NOMO-1 treated with dmso at 0.1 percent for 144 hours (cell line): ENCODE measurements at regions not wholly inside any gene's neighbourhood (a gene's known extent, or its start where the extent isn't known, plus 50 kb on each side); places are given as distances from the start of the nearest gene placed in this dataset.

Experiments
- DNase-seq: peaks from one replicate; lab custom pipeline; 2025; ENCODE audit not compliant: unreplicated experiment; lab: John Stamatoyannopoulos, UW

DNA sequence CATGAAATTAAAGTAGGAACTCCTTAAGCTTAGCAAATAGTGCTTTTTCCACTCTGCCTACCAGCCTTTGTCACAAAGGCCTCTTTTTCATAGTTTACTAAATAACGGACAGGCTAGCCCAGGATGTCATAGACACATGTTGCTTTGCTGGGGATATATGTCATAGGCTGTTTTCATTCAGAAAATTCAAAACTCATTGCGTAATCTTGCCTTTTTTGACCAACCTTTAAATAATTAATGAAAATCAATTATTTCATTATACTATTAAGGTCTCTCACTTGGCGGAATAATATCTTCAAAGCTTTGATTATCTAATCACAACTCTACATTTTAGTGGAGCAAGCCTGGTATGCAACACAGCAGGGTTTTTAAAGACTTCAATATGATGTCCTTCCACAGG lies 1245.7 kb upstream of the LRRTM1 start:
- no peak for DNase-seq

DNA sequence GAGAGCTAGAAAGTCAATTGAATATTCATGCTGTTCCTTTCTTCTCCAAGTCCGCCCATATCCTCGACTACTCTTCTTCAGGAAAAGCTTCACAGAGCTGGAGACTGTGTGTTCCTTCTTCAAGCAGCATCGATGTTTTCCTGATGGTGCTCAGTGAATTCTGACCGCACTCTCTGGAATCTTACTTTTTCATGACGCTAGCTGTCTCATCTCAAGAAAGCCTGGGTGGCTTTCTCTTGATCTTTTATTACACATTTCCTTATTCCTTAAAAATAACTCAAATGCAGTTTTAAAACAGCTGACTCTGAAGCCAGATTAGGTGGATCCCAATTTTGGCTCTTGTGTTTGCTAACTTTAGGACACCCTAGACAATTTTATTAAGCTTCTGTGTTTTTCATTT lies 1245.1 kb upstream of the LRRTM1 start:
- DNase-seq: no peak

- no peak for DNase-seq
Observed at GRCh38 chr2:81545626-81546025, 1241.1 kb upstream of the LRRTM1 start.

DNA sequence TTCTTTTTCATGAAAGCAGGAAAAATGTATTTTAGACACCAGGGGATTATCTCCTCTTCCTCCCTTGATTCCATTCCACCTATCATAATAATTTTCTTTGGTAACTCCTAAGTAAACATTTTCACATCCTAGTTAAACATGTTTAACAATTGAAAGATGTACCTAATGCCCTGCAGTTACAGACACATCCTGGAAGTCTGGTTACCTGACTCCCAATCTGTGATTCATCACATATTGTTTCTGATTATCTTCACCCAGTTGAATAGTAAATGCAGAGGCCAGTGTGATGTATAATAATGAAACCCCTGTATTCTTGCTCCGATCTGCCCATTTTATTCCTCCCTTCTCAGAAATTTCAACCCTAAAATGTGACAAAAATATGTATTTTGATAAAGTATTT lies 1237.6 kb upstream of the LRRTM1 start:
- no peak for DNase-seq

GRCh38 chr2:81529944-81530343 lies 1225.4 kb upstream of the LRRTM1 start:
- DNase-seq: no peak

- no peak for DNase-seq
Observed at GRCh38 chr2:81528852-81529480, 1224.4 kb upstream of the LRRTM1 start.

GRCh38 chr2:81523344-81523743 lies 1218.8 kb upstream of the LRRTM1 start:
- no peak for DNase-seq

DNA sequence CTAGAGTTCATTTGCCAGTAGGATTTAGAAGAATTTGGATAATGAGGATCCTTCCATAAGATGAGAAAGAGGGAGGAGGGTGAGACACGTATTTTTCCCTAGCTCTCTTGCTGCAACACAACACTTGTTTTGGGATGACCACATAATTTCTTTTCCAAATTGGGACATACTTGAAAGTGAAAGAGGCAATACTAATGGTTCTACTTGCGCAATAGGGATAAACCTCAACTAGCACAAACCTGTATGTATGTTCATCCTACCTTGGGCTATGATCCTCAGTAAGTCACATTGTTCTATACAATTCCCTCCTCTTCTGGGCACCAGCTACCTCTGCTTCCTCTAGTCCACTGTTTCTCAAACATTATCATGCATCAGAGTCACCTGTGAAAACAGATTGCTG lies 1208.8 kb upstream of the LRRTM1 start:
- DNase-seq: no peak

- no peak for DNase-seq
Observed at GRCh38 chr2:81505586-81505985, 1201.0 kb upstream of the LRRTM1 start.

GRCh38 chr2:81495556-81495955 lies 1191.0 kb upstream of the LRRTM1 start:
- DNase-seq: no peak

DNA sequence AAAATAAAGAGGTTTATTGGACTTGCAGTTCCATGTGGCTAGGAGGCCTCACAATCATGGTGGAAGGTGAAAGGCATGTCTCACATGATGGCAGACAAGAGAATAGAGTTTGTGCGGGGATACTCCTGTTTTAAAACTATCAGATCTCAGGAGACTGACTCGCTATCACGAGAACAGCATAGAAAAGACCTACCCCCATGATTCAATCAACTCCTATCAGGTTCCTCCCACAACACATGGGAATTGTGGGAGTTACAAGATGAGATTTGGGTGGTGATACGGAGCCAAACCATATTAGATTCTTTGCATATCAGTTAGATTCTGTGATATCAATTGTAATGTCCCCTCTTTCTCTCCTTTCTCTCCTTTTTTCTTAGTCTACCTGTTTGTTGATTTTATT lies 1178.7 kb upstream of the LRRTM1 start:
- no peak for DNase-seq

DNA sequence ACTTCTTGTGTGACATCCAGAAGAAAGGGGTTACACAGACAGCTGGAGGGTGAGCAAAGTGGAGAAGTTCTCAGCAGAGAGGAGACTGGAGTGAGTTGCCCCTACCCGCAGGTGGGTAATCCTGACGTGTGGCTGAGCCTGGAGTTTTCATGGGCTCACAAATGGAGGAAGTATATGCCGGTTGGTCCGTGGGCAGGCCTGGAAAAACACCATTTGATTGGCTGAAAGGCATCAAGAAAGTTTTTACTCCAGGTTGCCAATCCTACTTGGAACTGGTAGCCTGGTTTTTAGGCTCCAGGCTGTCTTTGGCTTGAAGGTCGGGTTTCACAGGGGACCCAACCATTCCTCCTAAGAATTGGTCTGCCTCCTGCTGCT lies 1177.4 kb upstream of the LRRTM1 start:
- DNase-seq: no peak

DNA sequence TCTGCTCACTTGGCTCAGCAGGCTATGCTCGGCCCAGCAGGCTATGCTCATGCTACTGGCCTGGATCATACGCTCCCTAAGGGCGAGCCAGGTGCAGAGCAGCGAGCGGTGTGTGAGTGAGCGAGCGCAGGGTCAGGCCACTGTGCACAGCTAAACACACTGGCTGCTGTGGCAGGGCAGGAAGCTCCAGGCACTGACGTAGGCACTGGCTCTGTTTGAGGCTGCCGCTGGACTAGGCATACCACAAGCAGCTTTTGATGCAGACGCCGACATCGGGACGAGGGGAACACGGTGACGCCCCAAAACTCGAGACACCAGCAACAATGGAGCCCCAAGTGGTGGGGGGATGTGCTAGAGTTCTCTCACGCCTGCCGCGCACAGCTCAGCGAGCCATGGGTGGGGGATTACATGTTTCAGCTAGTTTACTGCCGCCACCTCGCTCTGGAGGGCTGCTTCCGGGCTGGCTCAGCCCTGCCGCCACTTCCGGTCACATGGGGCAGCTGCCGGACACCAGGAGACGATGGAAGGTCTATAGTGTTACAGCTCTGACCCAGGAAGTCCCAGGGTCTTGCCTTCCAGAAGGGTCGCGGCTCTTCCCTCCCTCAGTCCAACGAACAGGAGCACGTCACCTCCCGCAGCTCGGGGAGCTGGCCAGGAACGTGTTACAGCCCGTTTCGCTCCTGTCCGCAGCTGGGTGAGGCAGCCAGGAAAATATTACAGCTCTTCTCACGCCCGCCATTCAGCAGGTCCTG lies 1176.9 kb upstream of the LRRTM1 start:
- DNase-seq: no peak

- DNase-seq: no peak
Observed at GRCh38 chr2:81467096-81467495, 1162.5 kb upstream of the LRRTM1 start.

DNA sequence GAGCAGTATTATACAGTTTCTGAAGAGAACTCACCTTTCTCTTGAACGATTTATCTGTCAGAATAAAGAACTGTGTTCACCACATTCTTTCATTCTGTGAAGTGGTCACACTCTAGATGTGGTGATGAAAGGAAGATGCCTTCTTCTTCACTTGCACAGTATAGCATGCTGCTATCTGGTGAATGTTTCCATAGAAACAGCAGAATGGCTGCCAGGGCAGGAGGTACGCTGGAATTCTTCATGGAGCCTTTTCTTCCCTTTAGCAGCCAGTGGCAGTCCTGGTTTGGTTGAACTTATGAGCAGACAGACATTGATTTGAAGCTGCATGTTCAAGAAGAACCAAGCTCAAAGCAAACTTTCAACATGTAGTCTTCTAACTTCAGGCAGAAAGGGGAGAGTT lies 1157.9 kb upstream of the LRRTM1 start:
- no peak for DNase-seq

GRCh38 chr2:81445176-81445575 lies 1140.6 kb upstream of the LRRTM1 start:
- DNase-seq: no peak

GRCh38 chr2:81437456-81438000 lies 1133.0 kb upstream of the LRRTM1 start:
- no peak for DNase-seq

DNA sequence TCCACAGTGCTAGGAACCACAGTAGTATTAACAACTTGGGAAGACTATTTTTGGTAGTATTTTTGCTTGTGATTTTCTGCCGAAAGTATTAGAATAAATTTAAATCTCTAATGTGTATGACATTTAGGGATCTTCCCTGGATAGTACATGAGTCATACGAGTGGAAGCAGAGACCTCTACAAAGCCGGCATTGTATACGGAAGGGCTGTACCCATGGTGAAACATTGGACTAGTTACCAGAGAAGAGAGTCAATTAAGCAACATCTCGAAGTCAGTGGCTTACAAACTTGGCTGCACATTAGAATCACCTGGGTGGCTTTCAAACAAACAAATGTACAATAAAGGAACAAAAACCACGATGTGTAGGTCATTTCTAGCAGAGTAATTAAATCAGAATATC lies 1131.7 kb upstream of the LRRTM1 start:
- no peak for DNase-seq

- DNase-seq: no peak
Observed at GRCh38 chr2:81412681-81413080, 1108.1 kb upstream of the LRRTM1 start.

- DNase-seq: no peak
Observed at GRCh38 chr2:81403508-81403907, 1099.0 kb upstream of the LRRTM1 start.

GRCh38 chr2:81396417-81397019 lies 1092.0 kb upstream of the LRRTM1 start:
- DNase-seq: no peak

GRCh38 chr2:81395746-81396145 lies 1091.2 kb upstream of the LRRTM1 start:
- DNase-seq: no peak
